ENCODE measurements at regions not wholly inside any gene's neighbourhood (a gene's known extent, or its start where the extent isn't known, plus 50 kb on each side); places are given as distances from the start of the nearest gene placed in this dataset.

- ChIA-PET POLR2A (no interaction called here), CTCF (no interaction called here)
- no peak overlapping the region for H3K27ac Mint-ChIP-seq
- H3K4me1 Mint-ChIP-seq, result peaks cover 12% of the 10 kb centered on the region
- ATAC-seq, result no peak
- H3K36me3 Mint-ChIP-seq, result no peaks in the 10 kb centered on the region
- H3K4me3 Mint-ChIP-seq, result no peak overlapping the region
- TF ChIP-seq CREM (CRISPR knock-in tag; IDR thresholded peaks at IDR 0.05), result no peak
- no peaks in the 10 kb centered on the region for H3K9me3 Mint-ChIP-seq
- no peak for DNase-seq (ENCODE audit: low spot score)
- H3K27me3 Mint-ChIP-seq (ENCODE audit: low read depth), result peaks cover 11% of the 10 kb centered on the region
These were observed 240.8 kb downstream of the FOXA2 start for GRCh38 chr20:22343612-22344011.

GRCh38 chr20:22342410-22342809 lies 242.0 kb downstream of the FOXA2 start:
- H3K27me3 Mint-ChIP-seq (ENCODE audit: low read depth), result peaks cover 11% of the 10 kb centered on the region
- DNase-seq (ENCODE audit: low spot score) (no peak), ATAC-seq (no peak)
- H3K27ac Mint-ChIP-seq, result no peak overlapping the region
- TF ChIP-seq FOXK1 (CRISPR knock-in tag; IDR thresholded peaks at IDR 0.05) (no peak), NR2C2 (CRISPR knock-in tag; IDR thresholded peaks at IDR 0.05) (no peak), SOX15 (CRISPR knock-in tag; IDR thresholded peaks at IDR 0.05) (no peak), PRDM15 (CRISPR knock-in tag; IDR thresholded peaks at IDR 0.05) (no peak), CDX4 (CRISPR knock-in tag; IDR thresholded peaks at IDR 0.05; ENCODE audit: borderline replicate concordance) (no peak), SP1 (CRISPR knock-in tag; conservative IDR thresholded peaks at IDR 0.05) (no peak)
- peaks cover 12% of the 10 kb centered on the region for H3K4me1 Mint-ChIP-seq
- ChIA-PET POLR2A (no interaction called here), CTCF (interaction anchor here (0.9 to 5.3 kb wide), 3 partner anchors 130 to 349 kb away, joined by 3 to 50 read pairs (median 3); no protein-coding TSS in a partner anchor)
- H3K9me3 Mint-ChIP-seq, result no peaks in the 10 kb centered on the region
- no peaks in the 10 kb centered on the region for H3K36me3 Mint-ChIP-seq
- H3K4me3 Mint-ChIP-seq, result no peak overlapping the region

- DNase-seq (ENCODE audit: low spot score) (no peak), ATAC-seq (no peak)
- no peaks in the 10 kb centered on the region for H3K36me3 Mint-ChIP-seq
- no peak overlapping the region for H3K4me3 Mint-ChIP-seq
- H3K27ac Mint-ChIP-seq, result no peak overlapping the region
- H3K4me1 Mint-ChIP-seq, result peaks cover 12% of the 10 kb centered on the region
- CTCF ChIA-PET, result interaction anchor here (1.4 to 5.3 kb wide), 3 partner anchors 245 to 350 kb away, joined by 3 to 50 read pairs (median 46); no protein-coding TSS in a partner anchor
- no peaks in the 10 kb centered on the region for H3K9me3 Mint-ChIP-seq
- H3K27me3 Mint-ChIP-seq (ENCODE audit: low read depth), result peaks cover 11% of the 10 kb centered on the region
- no peak for TF ChIP-seq CREM (CRISPR knock-in tag; IDR thresholded peaks at IDR 0.05)
- no peak for TF ChIP-seq NR2C2 (CRISPR knock-in tag; IDR thresholded peaks at IDR 0.05)
- no peak for TF ChIP-seq ZNF138 (CRISPR knock-in tag; conservative IDR thresholded peaks at IDR 0.05)
- TF ChIP-seq NFYB (CRISPR knock-in tag; conservative IDR thresholded peaks at IDR 0.05; ENCODE audit: low read depth), result no peak
- TF ChIP-seq ZNF232 (CRISPR knock-in tag; IDR thresholded peaks at IDR 0.05), result no peak
- TF ChIP-seq ZBTB21 (CRISPR knock-in tag; IDR thresholded peaks at IDR 0.05; ENCODE audit: borderline replicate concordance), result no peak
- TF ChIP-seq TP53 (CRISPR knock-in tag; IDR thresholded peaks at IDR 0.05), result no peak
- no peak for TF ChIP-seq TCF7 (CRISPR knock-in tag; IDR thresholded peaks at IDR 0.05; ENCODE audit: low read depth)
- no peak for TF ChIP-seq RELA (CRISPR knock-in tag; IDR thresholded peaks at IDR 0.05; ENCODE audit: borderline replicate concordance)
- TF ChIP-seq EMX1 (CRISPR knock-in tag; IDR thresholded peaks at IDR 0.05), result no peak
- no peak for TF ChIP-seq NFE2L1 (CRISPR knock-in tag; IDR thresholded peaks at IDR 0.05)
- TF ChIP-seq E2F4 (CRISPR knock-in tag; IDR thresholded peaks at IDR 0.05; ENCODE audit: borderline replicate concordance, low read depth), result no peak
- no peak for TF ChIP-seq ZNF425 (CRISPR knock-in tag; conservative IDR thresholded peaks at IDR 0.05)
- TF ChIP-seq SMAD4 (CRISPR knock-in tag; IDR thresholded peaks at IDR 0.05), result no peak
- TF ChIP-seq CDX4 (CRISPR knock-in tag; IDR thresholded peaks at IDR 0.05; ENCODE audit: borderline replicate concordance), result no peak
- no peak for TF ChIP-seq CBFB (CRISPR knock-in tag; IDR thresholded peaks at IDR 0.05; ENCODE audit: low read depth)
- TF ChIP-seq SP1 (CRISPR knock-in tag; conservative IDR thresholded peaks at IDR 0.05), result no peak
- TF ChIP-seq ZBTB43 (CRISPR knock-in tag; IDR thresholded peaks at IDR 0.05), result no peak
- no peak for TF ChIP-seq ZNF671 (CRISPR knock-in tag; IDR thresholded peaks at IDR 0.05)
- POLR2A ChIA-PET, result interaction anchor here (0.7 kb wide), 1 partner anchor 394 kb away, joined by 4 read pairs; no protein-coding TSS in a partner anchor
These were observed 242.9 kb downstream of the FOXA2 start for GRCh38 chr20:22341508-22341907.
